Neutrophil (primary cell): ENCODE measurements at regions not wholly inside any gene's neighbourhood (a gene's known extent, or its start where the extent isn't known, plus 50 kb on each side); places are given as distances from the start of the nearest gene placed in this dataset.

Source experiments
- H3K27ac ChIP-seq: fragments of 200-600 bp; sonication (generic); 2 replicates; pipeline ENCODE4 v1.5.1; 2016; ENCODE audit warnings: mild to moderate bottlenecking, moderate library complexity
- H3K27me3 ChIP-seq: fragments of 200-600 bp; sonication (generic); 2 replicates; pipeline ENCODE4 v1.6.0; 2016; ENCODE audit warnings: mild to moderate bottlenecking
- H3K36me3 ChIP-seq: fragments of 200-600 bp; sonication (generic); 2 replicates; pipeline ENCODE4 v1.5.1; 2017
- H3K4me1 ChIP-seq, 2 experiments: fragments of 200-600 bp in 1 of 2; sonication (generic) in 1 of 2; 1 replicate in 1 of 2; 2 replicates in 1 of 2; pipeline versions ENCODE4 v1.5.1 to v1.6.1; 2013 to 2016; ENCODE audit warnings: low read depth in 1 of 2, low read length in 1 of 2, mild to moderate bottlenecking in 1 of 2, moderate library complexity in 1 of 2; ENCODE audit not compliant: control insufficient read depth in 1 of 2, insufficient read depth in 1 of 2
- H3K4me3 ChIP-seq, 2 experiments: fragments of 200-600 bp in 1 of 2; sonication (generic) in 1 of 2; 1 replicate in 1 of 2; 2 replicates in 1 of 2; pipeline ENCODE4 v1.5.1; 2013 to 2016; ENCODE audit warnings: low read depth in 1 of 2, low read length in 1 of 2, mild to moderate bottlenecking in 1 of 2, moderate library complexity in 1 of 2
- H3K9me3 ChIP-seq: fragments of 200-600 bp; sonication (generic); 2 replicates; pipeline ENCODE4 v1.5.1; 2016
- CTCF ChIP-seq: fragments of 200-600 bp; sonication (generic); IDR thresholded peaks from 2 replicates; pipeline ENCODE4 v1.5.1; 2016; ENCODE audit warnings: antibody characterized with exemption

DNA sequence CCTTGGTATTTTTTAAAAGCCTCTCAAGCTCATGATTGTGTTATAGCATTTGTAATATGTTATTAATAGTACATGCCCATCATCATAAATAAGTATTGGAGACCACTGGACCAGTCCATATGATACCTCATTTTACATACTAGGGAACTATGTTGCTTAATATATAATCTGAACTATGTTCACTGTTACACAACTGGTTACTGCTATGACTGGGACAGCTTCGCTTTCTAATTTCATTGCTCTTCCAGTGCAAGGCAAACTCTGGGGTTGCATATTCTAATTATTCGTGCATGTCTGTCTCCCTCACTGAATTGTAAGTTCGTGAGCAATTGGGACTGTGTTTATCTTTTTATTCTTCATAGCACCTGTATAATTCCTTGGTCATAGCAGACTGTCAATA, 330.5 kb downstream of the RAPGEF2 start:
- H3K9me3 ChIP-seq: no peaks in the 10 kb centered on the region
- H3K27me3 ChIP-seq: peaks cover 63% of the 10 kb centered on the region
- no peak for TF ChIP-seq CTCF
- H3K4me1 ChIP-seq: no peaks in the 10 kb centered on the region
- no peak overlapping the region for H3K4me3 ChIP-seq
- no peaks in the 10 kb centered on the region for H3K36me3 ChIP-seq
- H3K27ac ChIP-seq: no peak overlapping the region

- H3K36me3 ChIP-seq: no peaks in the 10 kb centered on the region
- no peak overlapping the region for H3K4me3 ChIP-seq
- no peak overlapping the region for H3K27ac ChIP-seq
- H3K9me3 ChIP-seq: no peaks in the 10 kb centered on the region
- H3K4me1 ChIP-seq: no peaks in the 10 kb centered on the region
- TF ChIP-seq CTCF: no peak
- H3K27me3 ChIP-seq: peaks cover 58% of the 10 kb centered on the region
Observed at GRCh38 chr4:159434114-159434870, 331.4 kb downstream of the RAPGEF2 start.

DNA sequence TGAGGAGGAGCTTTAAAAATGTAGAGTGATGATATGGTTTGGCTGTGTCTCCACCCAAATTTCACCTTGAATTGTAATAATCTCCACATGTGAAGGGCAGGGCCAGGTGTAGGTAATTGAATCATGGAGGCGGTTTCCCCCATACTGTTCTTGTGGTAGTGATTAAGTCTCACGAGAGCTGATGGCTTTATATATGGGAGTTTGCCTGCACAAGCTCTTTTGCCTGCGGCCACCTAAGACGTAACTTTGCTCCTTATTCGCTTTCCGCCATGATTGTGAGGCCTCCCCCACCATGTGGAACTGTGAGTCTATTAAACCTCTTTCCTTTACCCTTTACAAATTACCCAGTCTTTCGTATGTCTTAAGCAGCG, 332.0 kb downstream of the RAPGEF2 start:
- no peak overlapping the region for H3K4me3 ChIP-seq
- no peaks in the 10 kb centered on the region for H3K4me1 ChIP-seq
- no peak for TF ChIP-seq CTCF
- H3K36me3 ChIP-seq: no peaks in the 10 kb centered on the region
- H3K27ac ChIP-seq: no peak overlapping the region
- H3K9me3 ChIP-seq: no peaks in the 10 kb centered on the region
- peaks cover 52% of the 10 kb centered on the region for H3K27me3 ChIP-seq

DNA sequence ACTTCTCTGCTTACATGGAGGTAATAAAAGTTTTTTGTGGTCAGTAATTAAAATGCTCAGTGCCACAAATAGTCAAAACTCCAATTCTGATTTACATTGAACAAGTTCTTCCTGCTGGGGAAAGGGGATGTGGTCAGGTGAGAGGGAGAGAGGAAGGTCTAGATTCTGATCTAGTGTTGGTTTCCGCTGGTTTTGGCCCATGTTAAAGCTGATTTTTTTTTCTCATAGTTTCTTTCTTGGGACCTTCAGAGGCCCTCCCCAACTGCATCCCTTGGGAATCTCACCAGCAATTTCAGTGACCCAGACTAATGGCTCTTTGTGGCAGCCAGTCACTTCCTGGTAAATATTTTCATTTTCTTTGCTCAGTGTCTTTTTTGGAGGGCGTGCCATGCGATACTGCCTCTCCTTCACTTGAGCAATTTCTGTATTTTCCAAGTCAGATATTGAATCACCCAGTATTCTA, 332.7 kb downstream of the RAPGEF2 start:
- H3K4me1 ChIP-seq: no peaks in the 10 kb centered on the region
- no peak for TF ChIP-seq CTCF
- peaks cover 52% of the 10 kb centered on the region for H3K27me3 ChIP-seq
- no peaks in the 10 kb centered on the region for H3K9me3 ChIP-seq
- no peak overlapping the region for H3K27ac ChIP-seq
- no peaks in the 10 kb centered on the region for H3K36me3 ChIP-seq
- H3K4me3 ChIP-seq: no peak overlapping the region

DNA sequence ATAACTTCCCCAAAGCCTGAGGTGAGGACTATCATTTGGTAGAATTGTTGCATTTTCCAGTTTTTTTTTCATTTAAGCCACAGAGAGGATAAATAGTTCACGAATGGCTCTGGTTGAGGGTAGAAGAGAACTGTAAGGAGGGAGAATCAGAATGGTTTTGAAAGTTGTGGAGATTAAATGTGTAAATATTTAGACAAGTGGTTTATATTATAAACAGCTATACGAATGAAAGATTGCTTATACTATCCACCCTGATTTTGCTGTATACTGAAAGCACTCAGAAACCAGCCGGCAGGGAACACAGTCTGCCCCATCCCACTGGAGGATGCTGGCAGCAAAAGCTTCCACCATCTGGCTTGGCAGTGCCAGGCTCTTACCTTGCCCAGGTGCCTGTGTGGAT, 341.1 kb downstream of the RAPGEF2 start:
- Histone ChIP-seq H3K4me3 (no peak overlapping the region), H3K9me3 (no peaks in the 10 kb centered on the region)

More for the DNA sequence above, 341.1 kb downstream of the RAPGEF2 start:
- Histone ChIP-seq H3K27me3 (no peaks in the 10 kb centered on the region), H3K4me1 (no peaks in the 10 kb centered on the region), H3K36me3 (no peaks in the 10 kb centered on the region), H3K27ac (no peak overlapping the region)
- TF ChIP-seq CTCF: no peak
